Omental fat pad (tissue), 3 donors: ENCODE measurements at regions not wholly inside any gene's neighbourhood (a gene's known extent, or its start where the extent isn't known, plus 50 kb on each side); places are given as distances from the start of the nearest gene placed in this dataset.

Source experiments
- ATAC-seq: fragments of 150-250 bp; one replicate; pipeline ENCODE4 v1.9.1; 2016; ENCODE audit warnings: mild to moderate bottlenecking, moderate library complexity; ENCODE audit not compliant: low FRiP score
- DNase-seq: peaks from one replicate; pipeline ENCODE4 v3.0.0-alpha.2; 2019; ENCODE audit warnings: low spot score
- TF ChIP-seq, protein P1 (sequence below), 3 donors: fragments of 450-650 bp; IDR thresholded peaks; one replicate each; pipeline ENCODE4 v1.5.1; 2016 to 2017; ENCODE audit warnings: antibody characterized with exemption in 3 of 3, mild to moderate bottlenecking in 3 of 3, moderate library complexity in 2 of 3

DNA sequence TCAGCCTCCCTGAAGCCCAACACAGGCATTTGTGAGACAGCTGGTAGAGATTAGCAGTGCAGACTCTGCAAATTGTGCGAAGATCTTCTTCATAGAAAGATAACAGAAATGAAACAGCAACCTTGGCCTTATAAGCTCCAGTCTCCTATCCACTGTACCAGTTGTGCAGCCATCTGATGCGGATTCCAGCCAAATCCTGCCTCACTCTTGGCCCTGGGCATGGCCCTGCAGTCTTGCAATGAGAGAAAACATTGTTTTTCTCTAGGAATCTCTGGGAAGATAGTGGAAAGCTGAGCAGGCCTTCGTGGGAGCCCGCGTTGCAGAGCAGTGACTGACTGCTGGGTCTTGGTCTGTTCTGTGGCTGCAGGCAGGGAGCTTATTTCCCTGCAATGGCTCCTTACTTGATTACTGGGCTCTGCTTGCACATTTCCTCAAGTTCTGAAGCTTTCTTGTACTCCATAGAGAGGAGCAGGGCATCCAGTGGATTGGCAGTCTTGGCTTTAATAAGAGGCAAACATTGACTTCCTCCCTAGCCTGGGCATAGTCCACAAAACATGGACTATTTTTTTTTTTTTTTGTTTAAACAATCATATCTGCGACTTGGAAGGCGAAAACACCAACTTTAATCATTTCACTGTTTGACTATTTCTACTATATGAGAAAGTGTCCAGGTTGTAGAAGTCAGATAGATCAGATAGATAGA is 193.0 kb downstream of the ACTR3 start:
- no peak for ATAC-seq
- TF ChIP-seq, protein P1, sequence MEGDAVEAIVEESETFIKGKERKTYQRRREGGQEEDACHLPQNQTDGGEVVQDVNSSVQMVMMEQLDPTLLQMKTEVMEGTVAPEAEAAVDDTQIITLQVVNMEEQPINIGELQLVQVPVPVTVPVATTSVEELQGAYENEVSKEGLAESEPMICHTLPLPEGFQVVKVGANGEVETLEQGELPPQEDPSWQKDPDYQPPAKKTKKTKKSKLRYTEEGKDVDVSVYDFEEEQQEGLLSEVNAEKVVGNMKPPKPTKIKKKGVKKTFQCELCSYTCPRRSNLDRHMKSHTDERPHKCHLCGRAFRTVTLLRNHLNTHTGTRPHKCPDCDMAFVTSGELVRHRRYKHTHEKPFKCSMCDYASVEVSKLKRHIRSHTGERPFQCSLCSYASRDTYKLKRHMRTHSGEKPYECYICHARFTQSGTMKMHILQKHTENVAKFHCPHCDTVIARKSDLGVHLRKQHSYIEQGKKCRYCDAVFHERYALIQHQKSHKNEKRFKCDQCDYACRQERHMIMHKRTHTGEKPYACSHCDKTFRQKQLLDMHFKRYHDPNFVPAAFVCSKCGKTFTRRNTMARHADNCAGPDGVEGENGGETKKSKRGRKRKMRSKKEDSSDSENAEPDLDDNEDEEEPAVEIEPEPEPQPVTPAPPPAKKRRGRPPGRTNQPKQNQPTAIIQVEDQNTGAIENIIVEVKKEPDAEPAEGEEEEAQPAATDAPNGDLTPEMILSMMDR (IDR thresholded peaks at IDR 0.05): no peak
- DNase-seq: no peak

DNA sequence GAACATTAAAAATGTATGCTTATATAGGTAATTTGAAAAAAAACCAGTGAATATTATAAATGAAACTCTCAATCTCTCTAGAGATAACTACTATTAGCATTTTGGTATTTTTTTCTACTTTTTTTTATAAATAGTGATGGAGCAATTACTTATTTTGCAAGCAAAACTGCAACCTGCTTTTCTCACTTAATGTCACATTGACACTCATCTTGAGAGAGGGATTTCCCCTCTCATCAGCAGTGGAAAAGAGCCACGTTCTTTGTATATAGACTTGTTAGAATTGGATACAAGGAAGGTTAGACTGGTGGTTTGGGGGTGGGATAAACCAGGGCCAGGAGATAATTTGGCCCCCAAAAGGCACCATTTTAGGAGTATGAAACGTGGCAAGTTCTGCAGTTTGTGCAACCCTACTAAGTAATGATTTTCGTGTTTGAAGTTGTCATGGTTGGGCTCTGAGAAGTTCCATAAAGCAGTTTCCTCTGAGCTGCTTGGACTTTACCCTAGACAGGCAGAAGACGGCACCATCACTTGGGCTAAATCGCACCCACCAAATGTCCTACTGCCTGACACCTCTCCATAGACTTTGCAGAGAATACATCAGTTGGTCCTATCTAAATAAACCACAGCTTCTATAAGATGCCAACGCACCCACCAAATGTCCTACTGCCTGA is 194.0 kb downstream of the ACTR3 start:
- TF ChIP-seq, protein P1 (IDR thresholded peaks at IDR 0.05): no peak
- DNase-seq (no peak), ATAC-seq (no peak)

GRCh38 chr2:114085238-114085637 is 195.3 kb downstream of the ACTR3 start:
- ATAC-seq (no peak), DNase-seq (no peak)
- TF ChIP-seq, protein P1 (IDR thresholded peaks at IDR 0.05): no peak

- TF ChIP-seq, protein P1 (IDR thresholded peaks at IDR 0.05): no peak
- no peak for DNase-seq
- ATAC-seq: no peak
Measured at GRCh38 chr2:114085992-114086391, 196.1 kb downstream of the ACTR3 start.

- no peak for DNase-seq
- TF ChIP-seq, protein P1 (IDR thresholded peaks at IDR 0.05): no peak
- no peak for ATAC-seq
Measured at GRCh38 chr2:114089636-114090319, 199.9 kb downstream of the ACTR3 start.

DNA sequence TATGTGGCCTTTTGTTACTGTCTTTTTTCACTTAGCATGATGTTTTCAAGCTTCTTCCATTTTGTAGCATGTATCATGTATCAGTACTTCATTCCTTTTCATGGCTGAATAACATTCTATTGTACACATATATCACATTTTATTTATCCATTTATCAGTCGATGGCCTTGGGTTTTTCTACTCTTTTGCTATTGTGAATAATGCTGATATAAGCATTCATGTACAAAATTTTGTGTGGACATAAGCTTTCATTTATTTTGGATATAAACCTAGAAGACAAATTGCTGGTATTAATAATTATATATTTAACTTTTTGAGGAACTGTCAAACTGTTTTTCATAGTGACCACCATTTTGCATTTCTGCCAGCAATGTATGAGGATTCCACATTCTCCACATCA is 201.1 kb downstream of the ACTR3 start:
- TF ChIP-seq, protein P1 (IDR thresholded peaks at IDR 0.05): no peak
- DNase-seq: no peak
- ATAC-seq: no peak
